ENCODE measurements at regions not wholly inside any gene's neighbourhood (a gene's known extent, or its start where the extent isn't known, plus 50 kb on each side); places are given as distances from the start of the nearest gene placed in this dataset.

DNA sequence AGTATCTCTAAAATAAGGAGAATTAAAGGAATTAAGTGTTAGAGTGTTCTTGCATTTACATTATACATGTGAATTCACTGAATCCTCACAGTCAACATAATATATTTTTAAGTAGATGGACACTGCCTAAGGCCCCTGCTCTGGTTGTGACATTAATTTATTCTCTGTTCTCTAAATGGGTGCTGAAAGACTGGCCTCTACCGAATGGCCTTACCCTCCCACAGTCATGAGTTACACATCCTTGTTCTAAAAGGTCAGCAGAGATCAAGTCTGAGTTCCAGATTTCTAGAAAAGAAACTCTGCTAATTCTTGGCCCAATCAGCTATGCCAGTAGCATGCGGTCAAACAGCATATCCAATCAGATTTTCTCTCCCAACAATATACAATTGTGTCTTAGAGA, 193.2 kb downstream of the TM2D1 start:
- TF ChIP-seq, protein P1, sequence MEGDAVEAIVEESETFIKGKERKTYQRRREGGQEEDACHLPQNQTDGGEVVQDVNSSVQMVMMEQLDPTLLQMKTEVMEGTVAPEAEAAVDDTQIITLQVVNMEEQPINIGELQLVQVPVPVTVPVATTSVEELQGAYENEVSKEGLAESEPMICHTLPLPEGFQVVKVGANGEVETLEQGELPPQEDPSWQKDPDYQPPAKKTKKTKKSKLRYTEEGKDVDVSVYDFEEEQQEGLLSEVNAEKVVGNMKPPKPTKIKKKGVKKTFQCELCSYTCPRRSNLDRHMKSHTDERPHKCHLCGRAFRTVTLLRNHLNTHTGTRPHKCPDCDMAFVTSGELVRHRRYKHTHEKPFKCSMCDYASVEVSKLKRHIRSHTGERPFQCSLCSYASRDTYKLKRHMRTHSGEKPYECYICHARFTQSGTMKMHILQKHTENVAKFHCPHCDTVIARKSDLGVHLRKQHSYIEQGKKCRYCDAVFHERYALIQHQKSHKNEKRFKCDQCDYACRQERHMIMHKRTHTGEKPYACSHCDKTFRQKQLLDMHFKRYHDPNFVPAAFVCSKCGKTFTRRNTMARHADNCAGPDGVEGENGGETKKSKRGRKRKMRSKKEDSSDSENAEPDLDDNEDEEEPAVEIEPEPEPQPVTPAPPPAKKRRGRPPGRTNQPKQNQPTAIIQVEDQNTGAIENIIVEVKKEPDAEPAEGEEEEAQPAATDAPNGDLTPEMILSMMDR (IDR thresholded peaks at IDR 0.05): no peak
- no peak for TF ChIP-seq POLR2A (IDR thresholded peaks at IDR 0.05)

All from upper lobe of left lung (tissue), 4 donors.